GM12872 (cell line): ENCODE measurements at regions not wholly inside any gene's neighbourhood (a gene's known extent, or its start where the extent isn't known, plus 50 kb on each side); places are given as distances from the start of the nearest gene placed in this dataset.

Experiments used
- TF ChIP-seq, protein P1 (sequence below): IDR thresholded peaks from 3 replicates; pipeline ENCODE4 v1.5.1; 2011; ENCODE audit warnings: low read depth, mild to moderate bottlenecking, low read length, moderate library complexity; ENCODE audit not compliant: insufficient read depth

GRCh38 chr12:18141048-18141982 lies 51.3 kb upstream of the RERGL start:
- TF ChIP-seq, protein P1, sequence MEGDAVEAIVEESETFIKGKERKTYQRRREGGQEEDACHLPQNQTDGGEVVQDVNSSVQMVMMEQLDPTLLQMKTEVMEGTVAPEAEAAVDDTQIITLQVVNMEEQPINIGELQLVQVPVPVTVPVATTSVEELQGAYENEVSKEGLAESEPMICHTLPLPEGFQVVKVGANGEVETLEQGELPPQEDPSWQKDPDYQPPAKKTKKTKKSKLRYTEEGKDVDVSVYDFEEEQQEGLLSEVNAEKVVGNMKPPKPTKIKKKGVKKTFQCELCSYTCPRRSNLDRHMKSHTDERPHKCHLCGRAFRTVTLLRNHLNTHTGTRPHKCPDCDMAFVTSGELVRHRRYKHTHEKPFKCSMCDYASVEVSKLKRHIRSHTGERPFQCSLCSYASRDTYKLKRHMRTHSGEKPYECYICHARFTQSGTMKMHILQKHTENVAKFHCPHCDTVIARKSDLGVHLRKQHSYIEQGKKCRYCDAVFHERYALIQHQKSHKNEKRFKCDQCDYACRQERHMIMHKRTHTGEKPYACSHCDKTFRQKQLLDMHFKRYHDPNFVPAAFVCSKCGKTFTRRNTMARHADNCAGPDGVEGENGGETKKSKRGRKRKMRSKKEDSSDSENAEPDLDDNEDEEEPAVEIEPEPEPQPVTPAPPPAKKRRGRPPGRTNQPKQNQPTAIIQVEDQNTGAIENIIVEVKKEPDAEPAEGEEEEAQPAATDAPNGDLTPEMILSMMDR: no peak

- TF ChIP-seq, protein P1: peak; percentile 17; the same call in 1 of the 3 replicates
These were observed 50.1 kb upstream of the RERGL start for GRCh38 chr12:18139989-18140596.
